GM06990 (cell line): ENCODE measurements at regions not wholly inside any gene's neighbourhood (a gene's known extent, or its start where the extent isn't known, plus 50 kb on each side); places are given as distances from the start of the nearest gene placed in this dataset.
"Not testable (repeated sequence)": the region's sequence is repeated elsewhere in the genome, so short reads cannot be mapped to it uniquely, and the experiment has no call there.

ENCODE experiments used
- DNase-seq: peaks from one replicate; pipeline ENCODE4 v3.0.0-alpha.2; 2011; ENCODE audit not compliant: insufficient read length; ENCODE audit errors: extremely low read depth
- H3K27me3 ChIP-seq: replicated peaks from 2 replicates; pipeline ENCODE4 v1.6.0; 2011; ENCODE audit warnings: low read length; ENCODE audit not compliant: control insufficient read depth, insufficient read depth
- H3K36me3 ChIP-seq: 2 replicates; pipeline ENCODE4 v1.5.1; 2011; ENCODE audit warnings: low read length; ENCODE audit not compliant: control insufficient read depth, insufficient read depth
- H3K4me3 ChIP-seq: replicated peaks from 2 replicates; pipeline ENCODE4 v1.5.1; 2011; ENCODE audit warnings: low read depth, mild to moderate bottlenecking, control low read depth, low read length
- CTCF ChIP-seq: IDR thresholded peaks from 2 replicates; pipeline ENCODE4 v1.5.1; 2011; ENCODE audit warnings: low read length, control low read depth, mild to moderate bottlenecking, inconsistent platforms; ENCODE audit not compliant: insufficient read depth, poor library complexity, severe bottlenecking

- TF ChIP-seq CTCF: no peak
- H3K36me3 ChIP-seq: no peaks in the 10 kb centered on the region
- no peak overlapping the region for H3K4me3 ChIP-seq
- no peak for DNase-seq
- H3K27me3 ChIP-seq: no peaks in the 10 kb centered on the region; the same call in 1 of the 2 replicates
Measured at GRCh38 chr2:145798419-145798818, 1278.5 kb upstream of the ZEB2 start.

GRCh38 chr2:145797692-145798091 lies 1277.8 kb upstream of the ZEB2 start:
- H3K36me3 ChIP-seq: no peaks in the 10 kb centered on the region
- TF ChIP-seq CTCF: no peak
- H3K27me3 ChIP-seq: no peaks in the 10 kb centered on the region; the same call in 1 of the 2 replicates
- DNase-seq: no peak
- H3K4me3 ChIP-seq: no peak overlapping the region

- no peak for DNase-seq
- TF ChIP-seq CTCF: no peak
- Histone ChIP-seq H3K36me3 (no peaks in the 10 kb centered on the region), H3K4me3 (no peak overlapping the region), H3K27me3 (no peaks in the 10 kb centered on the region)
Measured at GRCh38 chr2:145792745-145793144, 1272.8 kb upstream of the ZEB2 start.

- no peaks in the 10 kb centered on the region for H3K27me3 ChIP-seq
- no peaks in the 10 kb centered on the region for H3K36me3 ChIP-seq
- no peak overlapping the region for H3K4me3 ChIP-seq
- DNase-seq: no peak
- no peak for TF ChIP-seq CTCF
Measured at GRCh38 chr2:145789636-145790035, 1269.7 kb upstream of the ZEB2 start.

GRCh38 chr2:145787597-145788361 lies 1267.9 kb upstream of the ZEB2 start:
- DNase-seq, H3K36me3 ChIP-seq, H3K27me3 ChIP-seq, H3K4me3 ChIP-seq: not testable (repeated sequence)

GRCh38 chr2:145782607-145783006 lies 1262.7 kb upstream of the ZEB2 start:
- H3K36me3 ChIP-seq, H3K27me3 ChIP-seq, DNase-seq, H3K4me3 ChIP-seq: not testable (repeated sequence)

GRCh38 chr2:145777914-145778313 lies 1258.0 kb upstream of the ZEB2 start:
- Histone ChIP-seq H3K27me3 (no peaks in the 10 kb centered on the region), H3K4me3 (no peak overlapping the region), H3K36me3 (no peaks in the 10 kb centered on the region)
- DNase-seq: no peak
- no peak for TF ChIP-seq CTCF
